HG03571 (cell line): ENCODE measurements at regions not wholly inside any gene's neighbourhood (a gene's known extent, or its start where the extent isn't known, plus 50 kb on each side); places are given as distances from the start of the nearest gene placed in this dataset.

Experiments
- ATAC-seq: cut with Tn5 transposase; IDR thresholded peaks from one replicate; pipeline ENCODE4 v1.9.1; 2021; ENCODE audit not compliant: unreplicated experiment

- ATAC-seq = no peak
Measured at GRCh38 chr11:109342261-109342660, 79.7 kb upstream of the C11orf87 start.

- ATAC-seq = no peak
Measured at GRCh38 chr11:109343242-109343641, 78.7 kb upstream of the C11orf87 start.

- no peak for ATAC-seq
Measured at GRCh38 chr11:109347304-109347703, 74.7 kb upstream of the C11orf87 start.

GRCh38 chr11:109349276-109350080 lies 72.5 kb upstream of the C11orf87 start:
- no peak for ATAC-seq

- ATAC-seq = no peak
Measured at GRCh38 chr11:109350091-109350490, 71.9 kb upstream of the C11orf87 start.

- no peak for ATAC-seq
Measured at GRCh38 chr11:109362059-109362458, 59.9 kb upstream of the C11orf87 start.

- no peak for ATAC-seq
Measured at GRCh38 chr11:109363682-109364081, 58.3 kb upstream of the C11orf87 start.

GRCh38 chr11:109364851-109365250 lies 57.1 kb upstream of the C11orf87 start:
- no peak for ATAC-seq

- ATAC-seq = no peak
Measured at GRCh38 chr11:109371444-109372176, 50.4 kb upstream of the C11orf87 start.
